Neutrophil (primary cell): ENCODE measurements at regions not wholly inside any gene's neighbourhood (a gene's known extent, or its start where the extent isn't known, plus 50 kb on each side); places are given as distances from the start of the nearest gene placed in this dataset.

Experiments used
- H3K27ac ChIP-seq: fragments of 200-600 bp; sonication (generic); 2 replicates; pipeline ENCODE4 v1.5.1; 2016; ENCODE audit warnings: mild to moderate bottlenecking, moderate library complexity
- H3K27me3 ChIP-seq: fragments of 200-600 bp; sonication (generic); 2 replicates; pipeline ENCODE4 v1.6.0; 2016; ENCODE audit warnings: mild to moderate bottlenecking
- H3K36me3 ChIP-seq: fragments of 200-600 bp; sonication (generic); 2 replicates; pipeline ENCODE4 v1.5.1; 2017
- H3K4me1 ChIP-seq, 2 experiments: fragments of 200-600 bp in 1 of 2; sonication (generic) in 1 of 2; 1 replicate in 1 of 2; 2 replicates in 1 of 2; pipeline versions ENCODE4 v1.5.1 to v1.6.1; 2013 to 2016; ENCODE audit warnings: low read depth in 1 of 2, low read length in 1 of 2, mild to moderate bottlenecking in 1 of 2, moderate library complexity in 1 of 2; ENCODE audit not compliant: control insufficient read depth in 1 of 2, insufficient read depth in 1 of 2
- H3K4me3 ChIP-seq, 2 experiments: fragments of 200-600 bp in 1 of 2; sonication (generic) in 1 of 2; 1 replicate in 1 of 2; 2 replicates in 1 of 2; pipeline ENCODE4 v1.5.1; 2013 to 2016; ENCODE audit warnings: low read depth in 1 of 2, low read length in 1 of 2, mild to moderate bottlenecking in 1 of 2, moderate library complexity in 1 of 2
- H3K9me3 ChIP-seq: fragments of 200-600 bp; sonication (generic); 2 replicates; pipeline ENCODE4 v1.5.1; 2016
- TF ChIP-seq, protein P1 (sequence below): fragments of 200-600 bp; sonication (generic); IDR thresholded peaks from 2 replicates; pipeline ENCODE4 v1.5.1; 2016; ENCODE audit warnings: antibody characterized with exemption

DNA sequence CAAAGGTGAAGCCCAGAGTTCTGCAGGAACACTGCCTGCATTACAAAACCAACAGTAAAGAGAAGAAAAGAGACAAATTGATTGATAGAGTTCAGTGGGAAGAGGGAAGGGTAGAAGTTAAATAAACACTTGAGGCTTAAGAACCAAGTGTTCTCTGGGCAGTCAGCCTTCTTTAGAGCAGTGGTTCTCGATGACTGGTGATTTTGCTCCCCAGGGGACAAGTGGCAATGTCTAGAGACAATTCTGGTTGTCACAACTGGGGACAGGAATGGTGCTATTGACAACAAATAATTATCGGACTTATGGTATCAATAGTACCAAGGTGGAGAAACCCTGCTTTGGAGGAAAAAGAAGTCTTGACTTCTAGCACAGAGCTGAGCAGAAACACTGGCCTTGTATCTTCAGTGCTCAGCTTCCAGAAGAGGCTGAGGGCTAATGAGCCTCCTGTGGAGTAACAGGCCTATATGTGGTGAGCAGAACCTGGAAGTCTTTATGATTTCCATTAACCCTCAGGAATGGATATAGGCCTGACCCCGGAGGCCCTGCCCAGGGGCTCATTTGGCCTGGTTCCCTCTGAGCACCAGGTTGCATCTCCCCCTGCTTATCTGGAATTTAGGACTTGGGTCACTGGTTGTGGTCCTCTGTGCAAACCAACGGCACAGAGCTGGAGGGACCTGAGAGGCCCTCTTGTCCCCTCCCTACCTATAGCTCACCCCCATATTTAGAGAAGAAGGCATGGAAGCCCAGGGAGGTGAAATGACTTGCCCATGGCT lies 204.6 kb upstream of the PWP1 start:
- TF ChIP-seq, protein P1, sequence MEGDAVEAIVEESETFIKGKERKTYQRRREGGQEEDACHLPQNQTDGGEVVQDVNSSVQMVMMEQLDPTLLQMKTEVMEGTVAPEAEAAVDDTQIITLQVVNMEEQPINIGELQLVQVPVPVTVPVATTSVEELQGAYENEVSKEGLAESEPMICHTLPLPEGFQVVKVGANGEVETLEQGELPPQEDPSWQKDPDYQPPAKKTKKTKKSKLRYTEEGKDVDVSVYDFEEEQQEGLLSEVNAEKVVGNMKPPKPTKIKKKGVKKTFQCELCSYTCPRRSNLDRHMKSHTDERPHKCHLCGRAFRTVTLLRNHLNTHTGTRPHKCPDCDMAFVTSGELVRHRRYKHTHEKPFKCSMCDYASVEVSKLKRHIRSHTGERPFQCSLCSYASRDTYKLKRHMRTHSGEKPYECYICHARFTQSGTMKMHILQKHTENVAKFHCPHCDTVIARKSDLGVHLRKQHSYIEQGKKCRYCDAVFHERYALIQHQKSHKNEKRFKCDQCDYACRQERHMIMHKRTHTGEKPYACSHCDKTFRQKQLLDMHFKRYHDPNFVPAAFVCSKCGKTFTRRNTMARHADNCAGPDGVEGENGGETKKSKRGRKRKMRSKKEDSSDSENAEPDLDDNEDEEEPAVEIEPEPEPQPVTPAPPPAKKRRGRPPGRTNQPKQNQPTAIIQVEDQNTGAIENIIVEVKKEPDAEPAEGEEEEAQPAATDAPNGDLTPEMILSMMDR, result no peak
- H3K36me3 ChIP-seq, result no peaks in the 10 kb centered on the region
- no peaks in the 10 kb centered on the region for H3K4me1 ChIP-seq

DNA sequence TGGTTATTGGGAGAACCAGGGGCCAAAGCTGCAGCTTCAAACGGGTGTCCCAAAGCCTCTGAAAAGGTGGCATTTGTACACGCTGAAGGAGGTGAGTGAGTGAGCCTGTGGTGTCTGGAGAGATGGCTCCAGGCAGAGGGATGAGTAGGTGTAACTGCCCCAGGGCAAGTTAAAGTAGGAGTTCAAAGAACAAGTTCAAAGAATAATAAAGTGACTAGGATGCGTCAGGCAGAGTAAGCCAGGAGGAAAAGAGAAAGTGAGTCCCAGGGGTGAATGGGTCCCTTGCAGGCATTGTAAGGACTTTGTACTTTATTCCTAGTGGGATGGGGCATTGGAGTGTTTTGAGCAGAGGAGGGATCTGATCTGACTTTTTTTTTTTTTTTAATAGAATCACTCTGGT lies 201.4 kb upstream of the PWP1 start:
- H3K27me3 ChIP-seq, result no peaks in the 10 kb centered on the region
- no peaks in the 10 kb centered on the region for H3K9me3 ChIP-seq
- H3K27ac ChIP-seq, result no peak overlapping the region
- H3K4me3 ChIP-seq, result no peak overlapping the region
- no peaks in the 10 kb centered on the region for H3K4me1 ChIP-seq
- TF ChIP-seq, protein P1, result no peak
- no peaks in the 10 kb centered on the region for H3K36me3 ChIP-seq

More for the DNA sequence above, 204.6 kb upstream of the PWP1 start:
- H3K4me3 ChIP-seq, result no peak overlapping the region
- no peak overlapping the region for H3K27ac ChIP-seq
- no peaks in the 10 kb centered on the region for H3K27me3 ChIP-seq
- H3K9me3 ChIP-seq, result no peaks in the 10 kb centered on the region

DNA sequence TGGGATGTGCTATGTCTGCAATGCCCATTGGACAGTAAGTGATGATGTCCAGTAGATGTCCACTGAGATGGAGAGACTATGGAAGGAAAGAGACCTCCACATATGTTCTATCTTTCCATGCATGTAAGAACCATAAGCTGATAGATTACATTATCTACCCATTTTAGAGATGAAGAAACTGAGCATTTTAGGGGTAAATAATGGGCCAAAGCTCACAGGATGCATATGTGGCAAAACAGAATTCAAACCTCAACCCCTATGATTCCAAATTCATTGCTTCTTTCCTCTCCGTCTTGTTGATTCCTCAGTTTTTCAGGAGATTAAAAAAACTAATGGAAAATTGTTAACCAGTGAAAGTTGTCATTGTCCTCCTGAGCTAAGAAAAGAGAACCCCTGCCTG lies 200.7 kb upstream of the PWP1 start:
- no peaks in the 10 kb centered on the region for H3K9me3 ChIP-seq
- no peaks in the 10 kb centered on the region for H3K4me1 ChIP-seq
- no peaks in the 10 kb centered on the region for H3K36me3 ChIP-seq
- TF ChIP-seq, protein P1, result no peak
- H3K27ac ChIP-seq, result no peak overlapping the region
- no peaks in the 10 kb centered on the region for H3K27me3 ChIP-seq
- no peak overlapping the region for H3K4me3 ChIP-seq

DNA sequence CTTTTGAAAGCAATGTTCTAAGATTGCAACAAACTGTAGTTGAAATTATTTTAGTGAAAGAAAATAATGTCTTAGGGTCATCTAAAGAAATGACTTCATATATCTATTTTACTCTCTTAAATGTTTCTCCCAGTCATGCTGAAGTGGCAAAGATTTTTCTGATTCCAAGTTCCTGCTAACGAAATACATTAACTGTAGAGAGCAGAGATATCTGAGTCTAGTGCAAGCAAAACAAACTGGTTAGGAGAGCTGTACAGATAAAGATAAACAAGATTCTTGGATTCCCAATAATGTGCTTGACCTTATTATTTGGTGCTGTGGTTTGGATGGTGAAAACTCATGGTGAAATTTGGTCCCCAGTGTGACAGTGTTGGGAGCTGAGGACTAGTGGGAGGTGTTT lies 199.9 kb upstream of the PWP1 start:
- Histone ChIP-seq H3K9me3 (no peaks in the 10 kb centered on the region), H3K4me3 (no peak overlapping the region), H3K4me1 (no peaks in the 10 kb centered on the region), H3K36me3 (no peaks in the 10 kb centered on the region), H3K27ac (no peak overlapping the region), H3K27me3 (no peaks in the 10 kb centered on the region)
- TF ChIP-seq, protein P1, result no peak

DNA sequence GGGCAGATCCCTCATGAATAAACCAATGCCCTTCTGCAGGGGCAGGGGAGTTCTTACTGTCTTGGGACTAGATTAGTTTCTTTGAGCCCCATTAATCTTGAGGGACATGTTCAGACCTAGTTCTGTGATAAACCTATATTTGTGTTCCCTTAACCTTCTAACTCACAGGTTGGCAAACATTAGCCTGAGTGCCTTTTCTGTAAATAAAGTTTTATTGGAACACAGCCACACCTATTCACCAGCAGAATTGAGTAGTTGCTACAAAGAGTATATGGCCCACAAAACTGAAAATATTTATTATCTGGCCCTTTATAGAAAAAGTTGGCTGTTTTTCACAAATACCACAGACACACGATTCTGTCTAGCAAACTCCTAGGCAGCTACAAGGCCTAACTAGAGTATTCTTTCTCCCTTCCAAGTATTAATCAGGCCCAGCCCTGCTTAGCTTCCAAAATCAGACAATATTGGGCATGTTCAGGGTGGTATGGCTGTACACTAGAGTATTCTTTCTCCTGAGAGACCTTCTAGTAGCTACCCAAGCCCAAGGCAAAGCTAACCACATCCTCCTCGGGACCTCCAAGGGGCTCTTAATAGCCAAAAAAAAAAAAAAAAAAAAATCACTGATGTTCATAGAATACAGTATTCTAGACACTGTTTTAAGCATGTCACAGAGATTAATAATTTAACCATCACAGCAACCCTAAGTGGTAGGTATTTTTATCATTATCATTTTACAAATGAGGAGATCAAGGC lies 199.3 kb upstream of the PWP1 start:
- H3K27me3 ChIP-seq, result no peaks in the 10 kb centered on the region
- H3K27ac ChIP-seq, result no peak overlapping the region
- TF ChIP-seq, protein P1, result no peak
- no peak overlapping the region for H3K4me3 ChIP-seq
- no peaks in the 10 kb centered on the region for H3K36me3 ChIP-seq
- H3K4me1 ChIP-seq, result no peaks in the 10 kb centered on the region
- no peaks in the 10 kb centered on the region for H3K9me3 ChIP-seq
